ENCODE measurements at regions not wholly inside any gene's neighbourhood (a gene's known extent, or its start where the extent isn't known, plus 50 kb on each side); places are given as distances from the start of the nearest gene placed in this dataset.

DNA sequence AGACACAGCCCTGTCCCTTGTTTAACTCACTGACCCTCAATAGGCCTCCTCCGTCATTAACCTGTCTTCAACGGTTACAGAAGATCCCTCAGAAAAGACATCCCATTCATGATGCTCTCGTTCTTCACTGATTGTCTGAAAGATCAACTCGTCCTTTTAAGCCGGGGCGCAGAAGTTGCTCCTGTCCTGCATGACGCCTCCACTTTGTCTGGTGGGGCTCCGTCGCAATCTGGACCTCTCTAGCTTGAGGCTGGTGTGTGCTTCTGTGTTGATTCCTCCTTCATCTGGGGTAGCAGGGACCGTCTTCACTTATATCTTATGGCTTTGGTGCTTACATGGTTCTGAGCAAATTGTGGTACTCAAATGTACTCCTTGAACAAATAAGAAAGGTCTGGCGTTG is 766.0 kb upstream of the PCDH9 start:
- ChIA-PET RAD21 (ENCODE audit: unreplicated experiment) (no interaction called here), POLR2A (no interaction called here), CTCF (no interaction called here), SMC1A (ENCODE audit: uncharacterized antibody, unreplicated experiment) (no interaction called here)
- H3K36me3 ChIP-seq (ENCODE audit: control insufficient read depth in 2 of 2, insufficient read depth in 2 of 2, low read length in 1 of 2) = no peaks in the 10 kb centered on the region
- no peaks in the 10 kb centered on the region for H3K79me2 ChIP-seq (ENCODE audit: control insufficient read depth, insufficient read depth, low read length)
- 49% methylated on average over 11 of the region's 11 CpGs for WGBS (ENCODE audit: insufficient coverage, insufficient replicate concordance, low lambda C conversion rate, missing lambda C conversion rate)
- BruUV-seq (replicated peaks) = no TSS peak
- DNase-seq (ENCODE audit: low read depth, low spot score) (no peak), ATAC-seq (no peak), FAIRE-seq (no peak)
- intact Hi-C loops (cut with micrococcal nuclease; ENCODE audit: unreplicated experiment) = no loop called here
- no peak overlapping the region for H3K4me3 ChIP-seq
- TF ChIP-seq STAT3 (IDR thresholded peaks at IDR 0.05; ENCODE audit: low read depth, low read length) (no peak), RBBP5 (conservative IDR thresholded peaks at IDR 0.05) (no peak), NR2C1 (IDR thresholded peaks at IDR 0.05) (no peak), RFX5 (IDR thresholded peaks at IDR 0.05; ENCODE audit: low read depth, low read length) (no peak), SPI1 (IDR thresholded peaks at IDR 0.05; ENCODE audit: borderline replicate concordance, insufficient read depth, low read depth, low read length) (no peak), PAX8 (IDR thresholded peaks at IDR 0.05) (no peak), WRNIP1 (IDR thresholded peaks at IDR 0.05; ENCODE audit: borderline replicate concordance, low read depth, low read length) (no peak)
- no peak overlapping the region for H2AFZ ChIP-seq (ENCODE audit: control insufficient read depth, low read depth, low read length)
- no peaks in the 10 kb centered on the region for H3K4me1 ChIP-seq (ENCODE audit: control insufficient read depth, insufficient read depth, low read length)
- H3K27ac ChIP-seq (ENCODE audit: control insufficient read depth, insufficient read depth) = no peak overlapping the region
- H3K9ac ChIP-seq (ENCODE audit: control insufficient read depth, insufficient read depth, low read length) = no peak overlapping the region
- H3K27me3 ChIP-seq (replicated peaks in 1 of 2; ENCODE audit: control insufficient read depth in 2 of 2, insufficient read depth in 2 of 2, low read length in 1 of 2) = no peaks in the 10 kb centered on the region
- no peaks in the 10 kb centered on the region for H4K20me1 ChIP-seq (ENCODE audit: control insufficient read depth, insufficient read depth)
- in situ Hi-C loops (cut with MboI) = no loop called here
- H3K4me2 ChIP-seq (ENCODE audit: control insufficient read depth, insufficient read depth) = no peak overlapping the region
- H3K9me3 ChIP-seq (replicated peaks; ENCODE audit: control insufficient read depth, insufficient read depth, low read length) = no peaks in the 10 kb centered on the region

DNA sequence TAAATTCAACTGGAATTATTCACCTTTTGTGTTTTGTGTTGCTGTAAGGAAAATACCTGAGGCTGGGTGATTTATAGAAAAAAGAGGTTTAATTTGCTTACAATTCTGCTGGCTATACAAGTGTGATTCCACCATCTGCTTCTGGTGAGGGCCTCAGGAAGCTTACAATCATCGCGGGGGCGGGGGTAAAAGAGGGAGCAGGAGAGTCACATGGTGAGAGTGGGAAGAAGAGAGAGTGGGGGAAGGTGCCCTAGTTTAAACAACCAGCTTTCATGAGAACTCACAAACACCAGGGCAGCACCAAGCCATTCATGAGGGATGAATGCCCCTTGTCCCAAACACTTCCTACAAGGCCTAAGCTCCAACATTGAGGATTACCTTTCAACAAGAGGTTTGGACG is 760.7 kb upstream of the PCDH9 start:
- no peaks in the 10 kb centered on the region for H3K79me2 ChIP-seq (ENCODE audit: control insufficient read depth, insufficient read depth, low read length)
- no peak overlapping the region for H3K9ac ChIP-seq (ENCODE audit: control insufficient read depth, insufficient read depth, low read length)
- H4K20me1 ChIP-seq (ENCODE audit: control insufficient read depth, insufficient read depth) = no peaks in the 10 kb centered on the region
- SMC1A ChIA-PET (ENCODE audit: uncharacterized antibody, unreplicated experiment) = interaction anchor here (0.8 kb wide), 1 partner anchor 13 kb away, joined by 3 read pairs; no protein-coding TSS in a partner anchor
- RAD21 ChIA-PET (ENCODE audit: unreplicated experiment) = no interaction called here
- H2AFZ ChIP-seq (ENCODE audit: control insufficient read depth, low read depth, low read length) = no peak overlapping the region
- no TSS peak for BruUV-seq (replicated peaks)
- CTCF ChIA-PET = interaction anchor here (0.7 kb wide), 1 partner anchor 186 kb away, joined by 3 read pairs; no protein-coding TSS in a partner anchor
- no peak overlapping the region for H3K4me2 ChIP-seq (ENCODE audit: control insufficient read depth, insufficient read depth)
- FAIRE-seq = no peak
- no peak overlapping the region for H3K27ac ChIP-seq (ENCODE audit: control insufficient read depth, insufficient read depth)
- no peaks in the 10 kb centered on the region for H3K27me3 ChIP-seq (replicated peaks in 1 of 2; ENCODE audit: control insufficient read depth in 2 of 2, insufficient read depth in 2 of 2, low read length in 1 of 2)
- no peaks in the 10 kb centered on the region for H3K9me3 ChIP-seq (replicated peaks; ENCODE audit: control insufficient read depth, insufficient read depth, low read length)
- WGBS (ENCODE audit: insufficient coverage, insufficient replicate concordance, low lambda C conversion rate, missing lambda C conversion rate) = 29% methylated on average over 4 of the region's 4 CpGs
- in situ Hi-C loops (cut with MboI) = no loop called here
- intact Hi-C loops (cut with micrococcal nuclease; ENCODE audit: unreplicated experiment) = no loop called here
- no peak for TF ChIP-seq RAD51 (IDR thresholded peaks at IDR 0.05)
- no peak for TF ChIP-seq MYB (IDR thresholded peaks at IDR 0.05; ENCODE audit: borderline replicate concordance, low read depth, low read length)
- TF ChIP-seq NKRF (conservative IDR thresholded peaks at IDR 0.05) = no peak
- TF ChIP-seq, protein P1, sequence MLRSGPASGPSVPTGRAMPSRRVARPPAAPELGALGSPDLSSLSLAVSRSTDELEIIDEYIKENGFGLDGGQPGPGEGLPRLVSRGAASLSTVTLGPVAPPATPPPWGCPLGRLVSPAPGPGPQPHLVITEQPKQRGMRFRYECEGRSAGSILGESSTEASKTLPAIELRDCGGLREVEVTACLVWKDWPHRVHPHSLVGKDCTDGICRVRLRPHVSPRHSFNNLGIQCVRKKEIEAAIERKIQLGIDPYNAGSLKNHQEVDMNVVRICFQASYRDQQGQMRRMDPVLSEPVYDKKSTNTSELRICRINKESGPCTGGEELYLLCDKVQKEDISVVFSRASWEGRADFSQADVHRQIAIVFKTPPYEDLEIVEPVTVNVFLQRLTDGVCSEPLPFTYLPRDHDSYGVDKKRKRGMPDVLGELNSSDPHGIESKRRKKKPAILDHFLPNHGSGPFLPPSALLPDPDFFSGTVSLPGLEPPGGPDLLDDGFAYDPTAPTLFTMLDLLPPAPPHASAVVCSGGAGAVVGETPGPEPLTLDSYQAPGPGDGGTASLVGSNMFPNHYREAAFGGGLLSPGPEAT (IDR thresholded peaks at IDR 0.05; ENCODE audit: low read depth) = no peak
- H3K4me3 ChIP-seq = no peak overlapping the region
- DNase-seq (ENCODE audit: low read depth, low spot score) = no peak
- H3K4me1 ChIP-seq (ENCODE audit: control insufficient read depth, insufficient read depth, low read length) = no peaks in the 10 kb centered on the region
- no peak for ATAC-seq
- POLR2A ChIA-PET = no interaction called here
- no peaks in the 10 kb centered on the region for H3K36me3 ChIP-seq (ENCODE audit: control insufficient read depth in 2 of 2, insufficient read depth in 2 of 2, low read length in 1 of 2)
